H1 (cell line): ENCODE measurements at regions not wholly inside any gene's neighbourhood (a gene's known extent, or its start where the extent isn't known, plus 50 kb on each side); places are given as distances from the start of the nearest gene placed in this dataset.

Source experiments
- CTCF ChIA-PET: fragments of 300-600 bp; sonication (Branson Sonifier 250); formaldehyde crosslinking; loops from one replicate; lab custom pipeline; 2021; ENCODE audit not compliant: partially characterized antibody; lab: Charles Lee
- POLR2A ChIA-PET: fragments of 300-600 bp; sonication (Branson Sonifier 250); formaldehyde crosslinking; loops from one replicate; lab custom pipeline; 2021; ENCODE audit warnings: inconsistent platforms; ENCODE audit not compliant: partially characterized antibody; lab: Charles Lee
- DNase-seq, 2 experiments: peaks; one replicate each; pipeline versions ENCODE4 v3.0.0 to v3.0.0-alpha.2; 2010 to 2022; ENCODE audit warnings: low spot score in 2 of 2, low read depth in 1 of 2, mixed read lengths in 1 of 2
- FAIRE-seq: peaks from 2 replicates; lab custom pipeline; 2011; peaks lifted over from hg19 to GRCh38; lab: Jason Lieb, UNC
- H2AFZ ChIP-seq: 2 replicates; pipeline ENCODE4 v1.8.1; 2012; ENCODE audit warnings: low read length, inconsistent platforms
- H2AK5ac ChIP-seq: 2 replicates; pipeline ENCODE4 v1.6.1; 2013; ENCODE audit warnings: low read depth, low read length
- H2BK120ac ChIP-seq: replicated peaks from 2 replicates; pipeline ENCODE3; 2013; ENCODE audit warnings: low read depth, low read length, inconsistent platforms
- H2BK12ac ChIP-seq: 2 replicates; pipeline ENCODE4 v1.6.1; 2013; ENCODE audit warnings: low read depth, low read length
- H2BK15ac ChIP-seq: 2 replicates; pipeline ENCODE4 v1.6.1; 2013; ENCODE audit warnings: low read length
- H2BK20ac ChIP-seq: 2 replicates; pipeline ENCODE4 v1.6.1; 2013; ENCODE audit warnings: low read length
- H2BK5ac ChIP-seq: 2 replicates; pipeline ENCODE4 v1.6.1; 2013; ENCODE audit warnings: low read depth, low read length
- H3K14ac ChIP-seq: 2 replicates; pipeline ENCODE4 v1.6.1; 2013; ENCODE audit warnings: inconsistent platforms; ENCODE audit not compliant: insufficient read length
- H3K18ac ChIP-seq: 2 replicates; pipeline ENCODE4 v1.6.1; 2013; ENCODE audit warnings: low read length; ENCODE audit errors: extremely low read depth
- H3K23ac ChIP-seq: 2 replicates; pipeline ENCODE4 v1.6.1; 2013; ENCODE audit warnings: inconsistent platforms; ENCODE audit not compliant: insufficient read length
- H3K23me2 ChIP-seq: 2 replicates; pipeline ENCODE4 v1.6.1; 2013; ENCODE audit warnings: low read depth, low read length
- H3K27ac ChIP-seq: 2 replicates; pipeline ENCODE4 v1.6.1; 2011; ENCODE audit warnings: low read depth, low read length, inconsistent platforms
- H3K27me3 ChIP-seq, 4 experiments: replicated peaks in 1 of 4; 1 replicate in 1 of 4; 2 replicates in 3 of 4; pipeline versions ENCODE4 v1.6.1 to v1.8.1; 2011 to 2013; ENCODE audit warnings: low read length in 3 of 4, mild to moderate bottlenecking in 3 of 4, inconsistent platforms in 2 of 4, mixed read lengths in 2 of 4, moderate library complexity in 1 of 4; ENCODE audit not compliant: control insufficient read depth in 3 of 4, insufficient read depth in 3 of 4; ENCODE audit errors: extremely low read depth in 1 of 4
- H3K36me3 ChIP-seq, 4 experiments: 2 replicates each; pipeline versions ENCODE4 v1.6.1 to v1.8.1; 2011 to 2013; ENCODE audit warnings: mild to moderate bottlenecking in 4 of 4, low read length in 3 of 4, moderate library complexity in 2 of 4, control low read depth in 1 of 4, inconsistent platforms in 1 of 4; ENCODE audit not compliant: insufficient read depth in 4 of 4, control insufficient read depth in 2 of 4
- H3K4ac ChIP-seq: replicated peaks from 2 replicates; pipeline ENCODE3; 2013; ENCODE audit warnings: low read length, low read depth, mixed read lengths, inconsistent platforms; ENCODE audit not compliant: insufficient read length
- H3K4me1 ChIP-seq, 4 experiments: replicated peaks in 1 of 4; 1 replicate in 1 of 4; 2 replicates in 3 of 4; pipeline versions ENCODE4 v1.6.1 to v1.8.1; 2011 to 2013; ENCODE audit warnings: low read length in 3 of 4, inconsistent platforms in 2 of 4, mixed read lengths in 1 of 4; ENCODE audit not compliant: insufficient read depth in 4 of 4, control insufficient read depth in 3 of 4
- H3K4me2 ChIP-seq, 2 experiments: 2 replicates each; pipeline versions ENCODE4 v1.6.1 to v1.8.1; 2011 to 2013; ENCODE audit warnings: low read depth in 2 of 2, low read length in 2 of 2, control low read depth in 1 of 2, inconsistent platforms in 1 of 2, mild to moderate bottlenecking in 1 of 2; ENCODE audit not compliant: insufficient read depth in 1 of 2
- H3K4me3 ChIP-seq, 4 experiments: fragments of 200-600, 300-600 bp in 1 of 4; sonication (generic), shearing (Covaris generic), sonication (Bioruptor Twin) in 1 of 4; 2 replicates each; pipeline versions ENCODE4 v1.5.1 to v1.8.1; 2011 to 2016; ENCODE audit warnings: low read length in 4 of 4, low read depth in 3 of 4, control low read depth in 2 of 4, inconsistent platforms in 2 of 4, mild to moderate bottlenecking in 2 of 4, mixed read lengths in 1 of 4, moderate library complexity in 1 of 4; ENCODE audit not compliant: insufficient read depth in 2 of 4; ENCODE audit errors: extremely low read depth in 1 of 4
- H3K56ac ChIP-seq: replicated peaks from 2 replicates; pipeline ENCODE3; 2013; ENCODE audit warnings: low read depth, mild to moderate bottlenecking, mixed read lengths, low read length, inconsistent platforms; ENCODE audit not compliant: insufficient read length
- H3K79me1 ChIP-seq: 2 replicates; pipeline ENCODE4 v1.6.1; 2013; ENCODE audit warnings: low read depth, low read length, control low read depth
- H3K79me2 ChIP-seq, 2 experiments: 2 replicates each; pipeline versions ENCODE4 v1.6.1 to v1.8.1; 2012 to 2013; ENCODE audit warnings: low read length in 2 of 2, mild to moderate bottlenecking in 2 of 2, inconsistent platforms in 1 of 2; ENCODE audit not compliant: insufficient read depth in 2 of 2, control insufficient read depth in 1 of 2
- H3K9ac ChIP-seq, 4 experiments: replicated peaks in 1 of 4; 1 replicate in 1 of 4; 2 replicates in 3 of 4; pipeline versions ENCODE4 v1.6.1 to v1.8.1; 2011 to 2013; ENCODE audit warnings: low read depth in 3 of 4, low read length in 3 of 4, control low read depth in 2 of 4, mild to moderate bottlenecking in 2 of 4, moderate library complexity in 2 of 4, inconsistent platforms in 1 of 4; ENCODE audit errors: extremely low read depth in 1 of 4
- H3K9me3 ChIP-seq, 2 experiments: 2 replicates each; pipeline versions ENCODE4 v1.6.1 to v1.8.1; 2012 to 2013; ENCODE audit warnings: mild to moderate bottlenecking in 2 of 2, moderate library complexity in 2 of 2, control low read depth in 1 of 2, inconsistent platforms in 1 of 2, low read depth in 1 of 2, low read length in 1 of 2, mixed read lengths in 1 of 2; ENCODE audit not compliant: insufficient read depth in 2 of 2
- H4K20me1 ChIP-seq, 2 experiments: replicated peaks in 1 of 2; 2 replicates each; pipeline versions ENCODE3 to v1.8.1; 2011 to 2013; ENCODE audit warnings: inconsistent platforms in 2 of 2, low read length in 2 of 2, mild to moderate bottlenecking in 1 of 2; ENCODE audit not compliant: insufficient read depth in 2 of 2, control insufficient read depth in 1 of 2
- H4K5ac ChIP-seq: 2 replicates; pipeline ENCODE4 v1.6.1; 2013; ENCODE audit warnings: low read length, low read depth, mixed read lengths, inconsistent platforms; ENCODE audit not compliant: insufficient read length
- H4K8ac ChIP-seq: 2 replicates; pipeline ENCODE4 v1.8.0; 2013; ENCODE audit warnings: mild to moderate bottlenecking, moderate library complexity, low read length, inconsistent platforms; ENCODE audit not compliant: insufficient read depth; ENCODE audit errors: extremely low read depth
- H4K91ac ChIP-seq: replicated peaks from 2 replicates; pipeline ENCODE3; 2013; ENCODE audit warnings: low read length, mixed read lengths, inconsistent platforms; ENCODE audit not compliant: insufficient read length
- GTF2F1 ChIP-seq: IDR thresholded peaks from 2 replicates; pipeline ENCODE4 v1.6.1; 2012; ENCODE audit warnings: low read depth, low read length, improper control_type of control experiment, borderline replicate concordance
- TF ChIP-seq, protein P1 (sequence below): fragments of 300-600 bp; sonication (generic); IDR thresholded peaks from 2 replicates; pipeline ENCODE4 v1.7.1; 2012; ENCODE audit warnings: low read length, moderate library complexity, mild to moderate bottlenecking, inconsistent platforms; ENCODE audit not compliant: insufficient replicate concordance

DNA sequence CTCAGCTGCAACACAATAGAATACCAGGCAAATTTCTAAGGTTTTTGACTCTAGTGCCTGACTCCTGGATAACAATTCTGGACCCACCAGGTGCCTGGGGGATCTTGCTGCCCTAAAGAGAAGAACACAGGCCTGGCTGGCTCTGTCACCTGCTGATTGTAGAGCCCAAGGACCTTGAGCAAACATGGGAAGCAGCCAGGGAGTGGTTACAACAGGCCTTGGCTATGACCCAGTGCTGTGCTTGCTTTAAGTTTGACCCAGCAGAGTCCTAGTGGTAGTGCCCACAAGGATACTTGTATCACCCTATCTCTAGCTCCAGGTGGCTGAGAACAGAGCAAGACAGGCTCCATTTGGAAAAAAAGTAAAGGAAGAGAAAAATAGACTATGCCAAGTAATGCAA is 176.8 kb upstream of the DCAF12L2 start:
- H4K20me1 ChIP-seq: no peaks in the 10 kb centered on the region
- FAIRE-seq: no peak
- no peak overlapping the region for H2BK12ac ChIP-seq
- H4K5ac ChIP-seq: no peak overlapping the region
- H2BK20ac ChIP-seq: no peak overlapping the region
- no peak overlapping the region for H3K14ac ChIP-seq
- H3K4me3 ChIP-seq: no peak overlapping the region
- H3K18ac ChIP-seq: no peak overlapping the region
- H2AFZ ChIP-seq: no peak overlapping the region
- no peak overlapping the region; the same call in 1 of the 2 replicates for H4K8ac ChIP-seq
- no peaks in the 10 kb centered on the region for H3K23me2 ChIP-seq
- no peak overlapping the region for H3K27ac ChIP-seq
- H3K56ac ChIP-seq: no peak overlapping the region
- no peaks in the 10 kb centered on the region for H3K9me3 ChIP-seq
- H3K79me1 ChIP-seq: no peaks in the 10 kb centered on the region
- peaks cover 0 to 3% of the 10 kb centered on the region in 2 experiments; a peak in 1 of 4 replicates for H3K79me2 ChIP-seq
- no peak overlapping the region for H2BK5ac ChIP-seq
- H4K91ac ChIP-seq: no peak overlapping the region
- no peak overlapping the region for H3K4me2 ChIP-seq
- H3K4ac ChIP-seq: no peak overlapping the region
- H2AK5ac ChIP-seq: no peak overlapping the region
- ChIA-PET CTCF (no interaction called here), POLR2A (no interaction called here)
- H3K4me1 ChIP-seq: no peaks in the 10 kb centered on the region
- H2BK120ac ChIP-seq: no peak overlapping the region
- no peak overlapping the region for H3K9ac ChIP-seq
- no peaks in the 10 kb centered on the region for H3K27me3 ChIP-seq
- no peak for DNase-seq
- H2BK15ac ChIP-seq: no peak overlapping the region
- no peak overlapping the region for H3K23ac ChIP-seq
- H3K36me3 ChIP-seq: no peaks in the 10 kb centered on the region
- TF ChIP-seq, protein P1, sequence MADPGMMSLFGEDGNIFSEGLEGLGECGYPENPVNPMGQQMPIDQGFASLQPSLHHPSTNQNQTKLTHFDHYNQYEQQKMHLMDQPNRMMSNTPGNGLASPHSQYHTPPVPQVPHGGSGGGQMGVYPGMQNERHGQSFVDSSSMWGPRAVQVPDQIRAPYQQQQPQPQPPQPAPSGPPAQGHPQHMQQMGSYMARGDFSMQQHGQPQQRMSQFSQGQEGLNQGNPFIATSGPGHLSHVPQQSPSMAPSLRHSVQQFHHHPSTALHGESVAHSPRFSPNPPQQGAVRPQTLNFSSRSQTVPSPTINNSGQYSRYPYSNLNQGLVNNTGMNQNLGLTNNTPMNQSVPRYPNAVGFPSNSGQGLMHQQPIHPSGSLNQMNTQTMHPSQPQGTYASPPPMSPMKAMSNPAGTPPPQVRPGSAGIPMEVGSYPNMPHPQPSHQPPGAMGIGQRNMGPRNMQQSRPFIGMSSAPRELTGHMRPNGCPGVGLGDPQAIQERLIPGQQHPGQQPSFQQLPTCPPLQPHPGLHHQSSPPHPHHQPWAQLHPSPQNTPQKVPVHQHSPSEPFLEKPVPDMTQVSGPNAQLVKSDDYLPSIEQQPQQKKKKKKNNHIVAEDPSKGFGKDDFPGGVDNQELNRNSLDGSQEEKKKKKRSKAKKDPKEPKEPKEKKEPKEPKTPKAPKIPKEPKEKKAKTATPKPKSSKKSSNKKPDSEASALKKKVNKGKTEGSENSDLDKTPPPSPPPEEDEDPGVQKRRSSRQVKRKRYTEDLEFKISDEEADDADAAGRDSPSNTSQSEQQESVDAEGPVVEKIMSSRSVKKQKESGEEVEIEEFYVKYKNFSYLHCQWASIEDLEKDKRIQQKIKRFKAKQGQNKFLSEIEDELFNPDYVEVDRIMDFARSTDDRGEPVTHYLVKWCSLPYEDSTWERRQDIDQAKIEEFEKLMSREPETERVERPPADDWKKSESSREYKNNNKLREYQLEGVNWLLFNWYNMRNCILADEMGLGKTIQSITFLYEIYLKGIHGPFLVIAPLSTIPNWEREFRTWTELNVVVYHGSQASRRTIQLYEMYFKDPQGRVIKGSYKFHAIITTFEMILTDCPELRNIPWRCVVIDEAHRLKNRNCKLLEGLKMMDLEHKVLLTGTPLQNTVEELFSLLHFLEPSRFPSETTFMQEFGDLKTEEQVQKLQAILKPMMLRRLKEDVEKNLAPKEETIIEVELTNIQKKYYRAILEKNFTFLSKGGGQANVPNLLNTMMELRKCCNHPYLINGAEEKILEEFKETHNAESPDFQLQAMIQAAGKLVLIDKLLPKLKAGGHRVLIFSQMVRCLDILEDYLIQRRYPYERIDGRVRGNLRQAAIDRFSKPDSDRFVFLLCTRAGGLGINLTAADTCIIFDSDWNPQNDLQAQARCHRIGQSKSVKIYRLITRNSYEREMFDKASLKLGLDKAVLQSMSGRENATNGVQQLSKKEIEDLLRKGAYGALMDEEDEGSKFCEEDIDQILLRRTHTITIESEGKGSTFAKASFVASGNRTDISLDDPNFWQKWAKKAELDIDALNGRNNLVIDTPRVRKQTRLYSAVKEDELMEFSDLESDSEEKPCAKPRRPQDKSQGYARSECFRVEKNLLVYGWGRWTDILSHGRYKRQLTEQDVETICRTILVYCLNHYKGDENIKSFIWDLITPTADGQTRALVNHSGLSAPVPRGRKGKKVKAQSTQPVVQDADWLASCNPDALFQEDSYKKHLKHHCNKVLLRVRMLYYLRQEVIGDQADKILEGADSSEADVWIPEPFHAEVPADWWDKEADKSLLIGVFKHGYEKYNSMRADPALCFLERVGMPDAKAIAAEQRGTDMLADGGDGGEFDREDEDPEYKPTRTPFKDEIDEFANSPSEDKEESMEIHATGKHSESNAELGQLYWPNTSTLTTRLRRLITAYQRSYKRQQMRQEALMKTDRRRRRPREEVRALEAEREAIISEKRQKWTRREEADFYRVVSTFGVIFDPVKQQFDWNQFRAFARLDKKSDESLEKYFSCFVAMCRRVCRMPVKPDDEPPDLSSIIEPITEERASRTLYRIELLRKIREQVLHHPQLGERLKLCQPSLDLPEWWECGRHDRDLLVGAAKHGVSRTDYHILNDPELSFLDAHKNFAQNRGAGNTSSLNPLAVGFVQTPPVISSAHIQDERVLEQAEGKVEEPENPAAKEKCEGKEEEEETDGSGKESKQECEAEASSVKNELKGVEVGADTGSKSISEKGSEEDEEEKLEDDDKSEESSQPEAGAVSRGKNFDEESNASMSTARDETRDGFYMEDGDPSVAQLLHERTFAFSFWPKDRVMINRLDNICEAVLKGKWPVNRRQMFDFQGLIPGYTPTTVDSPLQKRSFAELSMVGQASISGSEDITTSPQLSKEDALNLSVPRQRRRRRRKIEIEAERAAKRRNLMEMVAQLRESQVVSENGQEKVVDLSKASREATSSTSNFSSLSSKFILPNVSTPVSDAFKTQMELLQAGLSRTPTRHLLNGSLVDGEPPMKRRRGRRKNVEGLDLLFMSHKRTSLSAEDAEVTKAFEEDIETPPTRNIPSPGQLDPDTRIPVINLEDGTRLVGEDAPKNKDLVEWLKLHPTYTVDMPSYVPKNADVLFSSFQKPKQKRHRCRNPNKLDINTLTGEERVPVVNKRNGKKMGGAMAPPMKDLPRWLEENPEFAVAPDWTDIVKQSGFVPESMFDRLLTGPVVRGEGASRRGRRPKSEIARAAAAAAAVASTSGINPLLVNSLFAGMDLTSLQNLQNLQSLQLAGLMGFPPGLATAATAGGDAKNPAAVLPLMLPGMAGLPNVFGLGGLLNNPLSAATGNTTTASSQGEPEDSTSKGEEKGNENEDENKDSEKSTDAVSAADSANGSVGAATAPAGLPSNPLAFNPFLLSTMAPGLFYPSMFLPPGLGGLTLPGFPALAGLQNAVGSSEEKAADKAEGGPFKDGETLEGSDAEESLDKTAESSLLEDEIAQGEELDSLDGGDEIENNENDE: no peak
- no peak for TF ChIP-seq GTF2F1
